HL-60 (cell line): ENCODE measurements at regions not wholly inside any gene's neighbourhood (a gene's known extent, or its start where the extent isn't known, plus 50 kb on each side); places are given as distances from the start of the nearest gene placed in this dataset.

Source experiments
- TF ChIP-seq, protein P1 (sequence below): IDR thresholded peaks from one replicate; pipeline ENCODE4 v1.5.1; 2011; ENCODE audit warnings: low read length, control low read depth, inconsistent platforms; ENCODE audit not compliant: insufficient read depth
- TF ChIP-seq, protein P2 (sequence below): IDR thresholded peaks from 2 replicates; pipeline ENCODE4 v1.6.1; 2012; ENCODE audit warnings: low read depth; ENCODE audit not compliant: insufficient replicate concordance

DNA sequence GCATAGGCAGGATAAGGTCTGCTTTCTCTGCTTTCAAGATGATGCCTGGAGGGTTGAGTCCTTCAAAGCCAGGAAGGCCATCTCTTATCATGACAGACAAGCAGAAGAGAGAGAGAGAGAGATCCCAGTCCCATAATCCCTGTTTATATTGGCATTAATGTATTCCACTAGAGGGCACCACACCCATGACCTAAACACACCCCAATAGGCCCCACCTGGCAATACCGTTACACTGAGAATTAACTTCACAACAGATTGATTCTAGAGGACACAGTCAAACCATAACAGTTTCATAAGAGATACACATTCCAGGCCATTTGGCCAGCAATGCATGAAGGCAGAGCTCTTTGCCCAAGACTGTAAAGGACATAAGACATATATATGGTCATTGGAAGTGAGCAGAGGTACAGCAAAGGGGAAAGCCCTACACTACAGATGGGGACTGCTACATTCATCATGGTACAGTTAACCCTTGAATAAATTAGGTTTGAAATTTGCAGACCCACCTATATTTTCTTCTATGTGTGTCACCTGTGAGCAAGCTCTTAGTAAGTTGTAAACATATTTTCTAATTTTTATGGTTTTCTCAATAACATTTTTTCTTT lies 1516.1 kb downstream of the RPIA start:
- TF ChIP-seq, protein P1, sequence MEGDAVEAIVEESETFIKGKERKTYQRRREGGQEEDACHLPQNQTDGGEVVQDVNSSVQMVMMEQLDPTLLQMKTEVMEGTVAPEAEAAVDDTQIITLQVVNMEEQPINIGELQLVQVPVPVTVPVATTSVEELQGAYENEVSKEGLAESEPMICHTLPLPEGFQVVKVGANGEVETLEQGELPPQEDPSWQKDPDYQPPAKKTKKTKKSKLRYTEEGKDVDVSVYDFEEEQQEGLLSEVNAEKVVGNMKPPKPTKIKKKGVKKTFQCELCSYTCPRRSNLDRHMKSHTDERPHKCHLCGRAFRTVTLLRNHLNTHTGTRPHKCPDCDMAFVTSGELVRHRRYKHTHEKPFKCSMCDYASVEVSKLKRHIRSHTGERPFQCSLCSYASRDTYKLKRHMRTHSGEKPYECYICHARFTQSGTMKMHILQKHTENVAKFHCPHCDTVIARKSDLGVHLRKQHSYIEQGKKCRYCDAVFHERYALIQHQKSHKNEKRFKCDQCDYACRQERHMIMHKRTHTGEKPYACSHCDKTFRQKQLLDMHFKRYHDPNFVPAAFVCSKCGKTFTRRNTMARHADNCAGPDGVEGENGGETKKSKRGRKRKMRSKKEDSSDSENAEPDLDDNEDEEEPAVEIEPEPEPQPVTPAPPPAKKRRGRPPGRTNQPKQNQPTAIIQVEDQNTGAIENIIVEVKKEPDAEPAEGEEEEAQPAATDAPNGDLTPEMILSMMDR, result no peak
- TF ChIP-seq, protein P2, sequence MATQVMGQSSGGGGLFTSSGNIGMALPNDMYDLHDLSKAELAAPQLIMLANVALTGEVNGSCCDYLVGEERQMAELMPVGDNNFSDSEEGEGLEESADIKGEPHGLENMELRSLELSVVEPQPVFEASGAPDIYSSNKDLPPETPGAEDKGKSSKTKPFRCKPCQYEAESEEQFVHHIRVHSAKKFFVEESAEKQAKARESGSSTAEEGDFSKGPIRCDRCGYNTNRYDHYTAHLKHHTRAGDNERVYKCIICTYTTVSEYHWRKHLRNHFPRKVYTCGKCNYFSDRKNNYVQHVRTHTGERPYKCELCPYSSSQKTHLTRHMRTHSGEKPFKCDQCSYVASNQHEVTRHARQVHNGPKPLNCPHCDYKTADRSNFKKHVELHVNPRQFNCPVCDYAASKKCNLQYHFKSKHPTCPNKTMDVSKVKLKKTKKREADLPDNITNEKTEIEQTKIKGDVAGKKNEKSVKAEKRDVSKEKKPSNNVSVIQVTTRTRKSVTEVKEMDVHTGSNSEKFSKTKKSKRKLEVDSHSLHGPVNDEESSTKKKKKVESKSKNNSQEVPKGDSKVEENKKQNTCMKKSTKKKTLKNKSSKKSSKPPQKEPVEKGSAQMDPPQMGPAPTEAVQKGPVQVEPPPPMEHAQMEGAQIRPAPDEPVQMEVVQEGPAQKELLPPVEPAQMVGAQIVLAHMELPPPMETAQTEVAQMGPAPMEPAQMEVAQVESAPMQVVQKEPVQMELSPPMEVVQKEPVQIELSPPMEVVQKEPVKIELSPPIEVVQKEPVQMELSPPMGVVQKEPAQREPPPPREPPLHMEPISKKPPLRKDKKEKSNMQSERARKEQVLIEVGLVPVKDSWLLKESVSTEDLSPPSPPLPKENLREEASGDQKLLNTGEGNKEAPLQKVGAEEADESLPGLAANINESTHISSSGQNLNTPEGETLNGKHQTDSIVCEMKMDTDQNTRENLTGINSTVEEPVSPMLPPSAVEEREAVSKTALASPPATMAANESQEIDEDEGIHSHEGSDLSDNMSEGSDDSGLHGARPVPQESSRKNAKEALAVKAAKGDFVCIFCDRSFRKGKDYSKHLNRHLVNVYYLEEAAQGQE, result no peak
